WERI-Rb-1 (cell line): ENCODE measurements at regions not wholly inside any gene's neighbourhood (a gene's known extent, or its start where the extent isn't known, plus 50 kb on each side); places are given as distances from the start of the nearest gene placed in this dataset.

ENCODE experiments used
- DNase-seq: peaks from one replicate; pipeline ENCODE4 v3.0.0-alpha.2; 2020
- H3K27ac ChIP-seq: fragments of 250-450 bp; sonication (Bioruptor Pico); 2 replicates; pipeline ENCODE4 v1.5.1; 2020; ENCODE audit warnings: mild to moderate bottlenecking, moderate library complexity
- H3K27me3 ChIP-seq: fragments of 250-450 bp; sonication (Bioruptor Pico); 2 replicates; pipeline ENCODE4 v1.5.1; 2021; ENCODE audit warnings: mild to moderate bottlenecking, low read depth, moderate library complexity; ENCODE audit not compliant: insufficient read depth, severe bottlenecking
- H3K36me3 ChIP-seq: fragments of 250-450 bp; sonication (Bioruptor Pico); 2 replicates; pipeline ENCODE4 v1.5.1; 2020; ENCODE audit warnings: mild to moderate bottlenecking, moderate library complexity
- H3K4me3 ChIP-seq: 2 replicates; pipeline ENCODE4 v1.5.1; 2011; ENCODE audit warnings: low read depth, mild to moderate bottlenecking, control low read depth, low read length
- H3K9me3 ChIP-seq: fragments of 250-450 bp; sonication (Bioruptor Pico); 2 replicates; pipeline ENCODE4 v1.5.1; 2021; ENCODE audit warnings: mild to moderate bottlenecking, moderate library complexity; ENCODE audit not compliant: severe bottlenecking
- TF ChIP-seq, protein P1 (sequence below): IDR thresholded peaks from 2 replicates; pipeline ENCODE4 v1.5.1; 2011; ENCODE audit warnings: low read depth, mild to moderate bottlenecking, control low read depth, inconsistent platforms, low read length

DNA sequence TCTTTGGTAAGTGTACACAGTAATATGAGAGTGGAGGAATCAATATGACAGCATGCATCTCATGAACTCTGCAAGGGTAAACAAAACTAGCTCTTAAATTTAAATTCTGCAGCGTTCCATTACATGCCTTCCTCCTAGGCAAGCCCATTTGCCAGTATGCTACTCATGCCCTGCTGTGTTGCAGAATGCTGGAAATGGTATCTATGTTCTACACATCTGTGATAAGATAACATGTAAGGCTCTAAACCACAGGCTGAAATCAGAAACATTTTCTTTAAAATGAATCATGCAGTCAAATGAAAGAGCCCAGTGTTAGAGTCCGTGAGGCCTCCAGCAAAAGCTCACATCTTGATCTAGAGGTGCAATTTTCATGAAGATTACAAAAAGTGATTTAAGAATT is 112.8 kb upstream of the FN1 start:
- Histone ChIP-seq H3K27me3 (no peaks in the 10 kb centered on the region), H3K36me3 (no peaks in the 10 kb centered on the region), H3K4me3 (no peak overlapping the region), H3K27ac (no peak overlapping the region), H3K9me3 (no peaks in the 10 kb centered on the region)
- TF ChIP-seq, protein P1, sequence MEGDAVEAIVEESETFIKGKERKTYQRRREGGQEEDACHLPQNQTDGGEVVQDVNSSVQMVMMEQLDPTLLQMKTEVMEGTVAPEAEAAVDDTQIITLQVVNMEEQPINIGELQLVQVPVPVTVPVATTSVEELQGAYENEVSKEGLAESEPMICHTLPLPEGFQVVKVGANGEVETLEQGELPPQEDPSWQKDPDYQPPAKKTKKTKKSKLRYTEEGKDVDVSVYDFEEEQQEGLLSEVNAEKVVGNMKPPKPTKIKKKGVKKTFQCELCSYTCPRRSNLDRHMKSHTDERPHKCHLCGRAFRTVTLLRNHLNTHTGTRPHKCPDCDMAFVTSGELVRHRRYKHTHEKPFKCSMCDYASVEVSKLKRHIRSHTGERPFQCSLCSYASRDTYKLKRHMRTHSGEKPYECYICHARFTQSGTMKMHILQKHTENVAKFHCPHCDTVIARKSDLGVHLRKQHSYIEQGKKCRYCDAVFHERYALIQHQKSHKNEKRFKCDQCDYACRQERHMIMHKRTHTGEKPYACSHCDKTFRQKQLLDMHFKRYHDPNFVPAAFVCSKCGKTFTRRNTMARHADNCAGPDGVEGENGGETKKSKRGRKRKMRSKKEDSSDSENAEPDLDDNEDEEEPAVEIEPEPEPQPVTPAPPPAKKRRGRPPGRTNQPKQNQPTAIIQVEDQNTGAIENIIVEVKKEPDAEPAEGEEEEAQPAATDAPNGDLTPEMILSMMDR, result no peak
- no peak for DNase-seq

DNA sequence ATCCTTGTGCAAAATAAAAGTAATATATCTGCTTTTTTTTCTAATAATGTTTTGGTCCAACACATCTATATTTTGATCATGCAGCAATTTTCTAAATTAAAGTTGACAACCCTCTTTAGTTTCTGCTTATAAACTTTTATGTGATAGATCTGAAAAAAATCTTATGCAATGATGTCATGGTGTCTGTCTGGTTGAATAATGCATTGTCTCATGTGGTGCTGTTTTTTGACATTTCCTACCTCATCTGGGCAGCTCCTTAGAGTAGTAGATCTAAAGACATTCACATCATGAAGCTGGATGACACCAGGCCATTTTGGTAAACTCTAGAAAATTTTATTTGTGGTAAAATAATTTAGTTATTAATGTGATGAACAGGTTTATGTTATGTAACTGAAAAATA is 106.8 kb upstream of the FN1 start:
- no peak for DNase-seq
- H3K36me3 ChIP-seq, result no peaks in the 10 kb centered on the region
- no peak overlapping the region for H3K27ac ChIP-seq
- H3K9me3 ChIP-seq, result no peaks in the 10 kb centered on the region
- H3K27me3 ChIP-seq, result no peaks in the 10 kb centered on the region
- no peak overlapping the region for H3K4me3 ChIP-seq
- TF ChIP-seq, protein P1, result no peak

DNA sequence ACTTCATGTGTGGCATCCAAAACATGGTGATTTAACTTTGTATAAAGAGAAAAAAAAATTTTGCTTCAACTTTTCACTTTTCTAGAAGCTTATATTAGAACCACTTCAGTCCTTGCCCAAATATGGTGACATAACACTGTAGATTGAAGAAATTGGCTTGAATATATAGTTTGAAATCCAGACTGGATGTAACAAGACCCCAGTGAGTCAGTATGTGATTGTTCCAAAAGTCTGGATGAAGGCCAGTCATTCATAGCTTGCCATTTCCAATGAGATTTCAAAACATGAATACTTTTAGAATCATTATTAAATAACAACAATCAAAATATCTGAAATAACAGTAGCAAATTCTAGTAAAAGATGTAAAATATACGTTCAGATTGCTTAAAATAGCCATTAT is 104.8 kb upstream of the FN1 start:
- Histone ChIP-seq H3K9me3 (no peaks in the 10 kb centered on the region), H3K27me3 (no peaks in the 10 kb centered on the region), H3K4me3 (no peak overlapping the region), H3K36me3 (no peaks in the 10 kb centered on the region), H3K27ac (no peak overlapping the region)
- no peak for DNase-seq
- TF ChIP-seq, protein P1, result no peak

DNA sequence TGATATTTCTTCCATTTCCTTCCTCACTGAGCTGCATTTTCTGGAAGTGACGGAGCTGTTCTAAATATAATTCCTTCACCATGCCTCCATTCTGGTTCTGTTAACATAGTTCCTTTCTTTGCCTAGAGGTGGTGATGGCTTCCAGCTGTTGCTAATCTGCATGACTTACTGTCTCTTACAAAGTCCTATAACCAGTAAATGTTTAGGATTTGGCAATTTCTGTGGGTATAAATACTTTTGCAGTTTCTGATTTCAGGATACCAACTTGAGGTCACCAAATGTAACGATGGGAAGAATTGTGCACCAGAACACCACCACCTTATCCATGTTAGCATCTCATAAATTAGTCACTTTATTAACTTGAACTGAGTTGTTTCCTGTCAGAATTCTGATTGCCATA is 101.7 kb upstream of the FN1 start:
- Histone ChIP-seq H3K27me3 (no peaks in the 10 kb centered on the region), H3K9me3 (no peaks in the 10 kb centered on the region), H3K4me3 (no peak overlapping the region), H3K27ac (no peak overlapping the region), H3K36me3 (no peaks in the 10 kb centered on the region)
- TF ChIP-seq, protein P1, result no peak
- no peak for DNase-seq

DNA sequence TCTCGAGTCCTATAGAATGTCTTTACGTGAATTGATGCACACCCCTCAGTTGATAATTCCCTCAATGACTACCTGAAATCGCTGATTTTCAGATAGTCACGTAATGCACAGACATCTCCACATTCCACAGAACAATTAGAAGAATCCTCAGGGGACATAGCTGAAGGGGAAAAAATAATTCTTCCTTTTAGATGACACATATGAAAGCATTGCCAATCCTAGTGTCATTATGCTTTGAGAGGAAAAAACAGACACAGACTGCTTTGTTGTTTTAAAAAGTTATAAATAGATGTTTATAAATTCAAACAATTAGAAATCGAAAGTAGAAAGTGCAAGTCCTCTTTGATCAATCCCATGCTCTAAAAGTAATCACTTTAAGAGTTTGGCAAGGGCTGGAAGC is 100.6 kb upstream of the FN1 start:
- H3K4me3 ChIP-seq, result no peak overlapping the region
- H3K27ac ChIP-seq, result no peak overlapping the region
- no peak for DNase-seq
- H3K9me3 ChIP-seq, result no peaks in the 10 kb centered on the region
- H3K27me3 ChIP-seq, result no peaks in the 10 kb centered on the region
- H3K36me3 ChIP-seq, result no peaks in the 10 kb centered on the region
- TF ChIP-seq, protein P1, result no peak

DNA sequence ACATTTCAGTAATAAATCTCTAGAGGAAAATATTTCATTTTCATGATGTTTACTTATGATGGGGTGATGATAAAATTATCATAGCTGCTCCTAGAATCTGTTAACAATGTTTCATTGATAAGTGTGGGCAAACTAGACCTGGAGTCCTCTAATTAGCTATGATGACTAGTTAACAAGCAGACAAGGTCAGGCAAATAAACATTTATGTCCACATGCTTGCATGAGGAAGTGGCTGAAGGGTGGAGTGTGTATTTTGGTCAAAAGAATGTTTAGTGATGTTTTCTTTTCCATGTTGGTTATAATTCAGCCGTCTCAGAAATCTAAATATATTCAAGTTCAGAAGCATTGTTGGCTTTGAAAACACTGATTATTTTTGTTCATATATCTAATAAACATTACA is 99.9 kb upstream of the FN1 start:
- Histone ChIP-seq H3K36me3 (no peaks in the 10 kb centered on the region), H3K27me3 (no peaks in the 10 kb centered on the region), H3K9me3 (no peaks in the 10 kb centered on the region), H3K27ac (no peak overlapping the region), H3K4me3 (no peak overlapping the region)
- DNase-seq, result no peak
- TF ChIP-seq, protein P1, result no peak
